ENCODE measurements at regions not wholly inside any gene's neighbourhood (a gene's known extent, or its start where the extent isn't known, plus 50 kb on each side); places are given as distances from the start of the nearest gene placed in this dataset.

DNA sequence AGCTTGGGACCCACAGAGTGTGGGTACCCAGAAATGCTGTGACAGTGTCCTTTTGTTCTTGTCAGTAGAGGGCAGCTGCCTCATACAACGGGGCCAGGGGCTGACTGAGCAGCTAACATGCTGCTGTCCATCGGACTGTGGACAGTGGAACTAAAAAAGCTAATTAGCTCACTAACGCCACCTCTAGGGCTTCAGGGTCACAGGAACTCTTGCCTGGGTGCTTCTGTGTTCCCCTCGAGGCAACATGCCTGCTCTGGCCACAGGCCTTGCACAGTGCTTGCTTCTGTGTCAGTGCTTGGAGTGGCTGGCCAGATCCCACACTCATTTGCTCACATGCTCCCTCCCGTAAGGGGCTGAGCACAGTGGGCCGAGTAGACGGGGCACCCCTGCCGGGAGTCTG, 377.0 kb downstream of the OLFM4 start:
- H4K91ac ChIP-seq (ENCODE audit: insufficient read length, low read depth, low read length): no peak overlapping the region
- no peak overlapping the region for H3K14ac ChIP-seq (ENCODE audit: insufficient read depth, low read length)
- H3K27ac ChIP-seq (ENCODE audit: insufficient read length, low read depth, low read length): no peak overlapping the region
- no peaks in the 10 kb centered on the region for H3K9me3 ChIP-seq (ENCODE audit: control insufficient read depth, low read depth, low read length)
- H4K5ac ChIP-seq (ENCODE audit: insufficient read length, low read depth, low read length): no peak overlapping the region
- no peak overlapping the region for H2BK120ac ChIP-seq (ENCODE audit: low read depth, low read length, poor library complexity, severe bottlenecking)
- no peak overlapping the region for H3K9ac ChIP-seq (ENCODE audit: extremely low read depth, insufficient read length, low read length)
- H2BK15ac ChIP-seq (ENCODE audit: low read depth, low read length): no peak overlapping the region
- no peak overlapping the region for H3K4ac ChIP-seq (ENCODE audit: low read depth, low read length)
- Mint-ChIP-seq H3K36me3 (ENCODE audit: insufficient read depth in 1 of 3, low read depth in 3 of 3) (no peaks in the 10 kb centered on the region), H3K9me3 (no peaks in the 10 kb centered on the region), H3K27ac (no peak overlapping the region), H3K4me3 (no peak overlapping the region), H3K4me1 (peaks cover 0 to 4% of the 10 kb centered on the region in 2 experiments; a peak in 1 of 4 replicates), H3K27me3 (ENCODE audit: low read depth) (peaks cover 4% of the 10 kb centered on the region)
- peak; percentile 76 for DNase-seq
- H2BK5ac ChIP-seq (ENCODE audit: insufficient read length, low read length): no peak overlapping the region
- no peak overlapping the region for H3T11ph ChIP-seq (ENCODE audit: low read length)
- H3K79me1 ChIP-seq (ENCODE audit: insufficient read depth, low read depth, low read length, poor library complexity, severe bottlenecking): no peaks in the 10 kb centered on the region
- no peaks in the 10 kb centered on the region for H3K27me3 ChIP-seq (ENCODE audit: insufficient read depth, low read length)
- H3K4me1 ChIP-seq (ENCODE audit: insufficient read depth, low read length): no peaks in the 10 kb centered on the region
- no peak overlapping the region for H2AK5ac ChIP-seq (ENCODE audit: insufficient read length, low read length)
- H4K8ac ChIP-seq (replicated peaks; ENCODE audit: insufficient read length, low read depth, low read length): no peak overlapping the region
- H2BK12ac ChIP-seq (ENCODE audit: insufficient read length, low read depth, low read length): no peak overlapping the region
- H3K23ac ChIP-seq (ENCODE audit: insufficient read length, low read depth, low read length): no peak overlapping the region
- no peaks in the 10 kb centered on the region for H3K23me2 ChIP-seq (ENCODE audit: insufficient read length, low read depth, low read length, poor library complexity, severe bottlenecking)
- H3K18ac ChIP-seq (ENCODE audit: insufficient read length, low read depth, low read length): no peak overlapping the region
- H2BK20ac ChIP-seq (ENCODE audit: low read depth, low read length, poor library complexity, severe bottlenecking): no peak overlapping the region
- H4K20me1 ChIP-seq (ENCODE audit: control insufficient read depth, insufficient read depth, insufficient read length): no peaks in the 10 kb centered on the region
- H3K4me2 ChIP-seq (ENCODE audit: insufficient read depth, insufficient read length, low read length): no peak overlapping the region
- no peak overlapping the region for H2AFZ ChIP-seq (ENCODE audit: low read length)
- no CpG with 5 or more reads among the region's 8 CpGs for WGBS (ENCODE audit: extremely low coverage, insufficient read length, low lambda C conversion rate)
- TF ChIP-seq, protein P1, sequence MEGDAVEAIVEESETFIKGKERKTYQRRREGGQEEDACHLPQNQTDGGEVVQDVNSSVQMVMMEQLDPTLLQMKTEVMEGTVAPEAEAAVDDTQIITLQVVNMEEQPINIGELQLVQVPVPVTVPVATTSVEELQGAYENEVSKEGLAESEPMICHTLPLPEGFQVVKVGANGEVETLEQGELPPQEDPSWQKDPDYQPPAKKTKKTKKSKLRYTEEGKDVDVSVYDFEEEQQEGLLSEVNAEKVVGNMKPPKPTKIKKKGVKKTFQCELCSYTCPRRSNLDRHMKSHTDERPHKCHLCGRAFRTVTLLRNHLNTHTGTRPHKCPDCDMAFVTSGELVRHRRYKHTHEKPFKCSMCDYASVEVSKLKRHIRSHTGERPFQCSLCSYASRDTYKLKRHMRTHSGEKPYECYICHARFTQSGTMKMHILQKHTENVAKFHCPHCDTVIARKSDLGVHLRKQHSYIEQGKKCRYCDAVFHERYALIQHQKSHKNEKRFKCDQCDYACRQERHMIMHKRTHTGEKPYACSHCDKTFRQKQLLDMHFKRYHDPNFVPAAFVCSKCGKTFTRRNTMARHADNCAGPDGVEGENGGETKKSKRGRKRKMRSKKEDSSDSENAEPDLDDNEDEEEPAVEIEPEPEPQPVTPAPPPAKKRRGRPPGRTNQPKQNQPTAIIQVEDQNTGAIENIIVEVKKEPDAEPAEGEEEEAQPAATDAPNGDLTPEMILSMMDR (conservative IDR thresholded peaks at IDR 0.05): peak; percentile 77
- H3K79me2 ChIP-seq (ENCODE audit: insufficient read depth, low read length): no peaks in the 10 kb centered on the region
- no peak overlapping the region for H3K56ac ChIP-seq (ENCODE audit: insufficient read length, low read depth, low read length)

Data from H9 (cell line).